ENCODE measurements at regions not wholly inside any gene's neighbourhood (a gene's known extent, or its start where the extent isn't known, plus 50 kb on each side); places are given as distances from the start of the nearest gene placed in this dataset.
A peak's percentile ranks its signal among the peaks of the same experiment; 100 is the strongest.

GRCh38 chr11:71081704-71082230 is 170.6 kb downstream of the SHANK2 start:
- intact Hi-C loops (cut with DNase I, micrococcal nuclease): no loop called here
- H3K4me3 ChIP-seq: no peak overlapping the region
- no peak for ATAC-seq
- no peak for DNase-seq
- H3K9me3 ChIP-seq: no peaks in the 10 kb centered on the region
- no peaks in the 10 kb centered on the region for H3K4me1 ChIP-seq (ENCODE audit: low read depth)
- H3K36me3 ChIP-seq (ENCODE audit: low read depth): no peaks in the 10 kb centered on the region
- TF ChIP-seq CTCF (IDR thresholded peaks at IDR 0.05): no peak

- ATAC-seq (peak; percentile 84), DNase-seq (peak in 2 of 3 donors; percentile 63 to 80)
- no peaks in the 10 kb centered on the region for H3K4me1 ChIP-seq (ENCODE audit: low read depth)
- no peaks in the 10 kb centered on the region for H3K9me3 ChIP-seq
- no peaks in the 10 kb centered on the region for H3K36me3 ChIP-seq (ENCODE audit: low read depth)
- no peak overlapping the region for H3K4me3 ChIP-seq
- TF ChIP-seq CTCF (IDR thresholded peaks at IDR 0.05): peak; percentile 21
- intact Hi-C loops (cut with DNase I, micrococcal nuclease): no loop called here
Observed at GRCh38 chr11:71080239-71081097, 171.9 kb downstream of the SHANK2 start.

GRCh38 chr11:71079795-71080194 is 172.6 kb downstream of the SHANK2 start:
- TF ChIP-seq CTCF (IDR thresholded peaks at IDR 0.05): no peak
- intact Hi-C loops (cut with DNase I, micrococcal nuclease): no loop called here
- Histone ChIP-seq H3K4me3 (no peak overlapping the region), H3K9me3 (no peaks in the 10 kb centered on the region), H3K36me3 (ENCODE audit: low read depth) (no peaks in the 10 kb centered on the region), H3K4me1 (ENCODE audit: low read depth) (no peaks in the 10 kb centered on the region)
- DNase-seq: no peak
- ATAC-seq: no peak

- ATAC-seq (peak; percentile 62), DNase-seq (no peak)
- Histone ChIP-seq H3K36me3 (ENCODE audit: low read depth) (no peaks in the 10 kb centered on the region), H3K4me3 (no peak overlapping the region), H3K9me3 (no peaks in the 10 kb centered on the region), H3K4me1 (ENCODE audit: low read depth) (no peaks in the 10 kb centered on the region)
- no peak for TF ChIP-seq CTCF (IDR thresholded peaks at IDR 0.05)
- intact Hi-C loops (cut with DNase I, micrococcal nuclease): no loop called here
Observed at GRCh38 chr11:71078482-71078881, 173.9 kb downstream of the SHANK2 start.

GRCh38 chr11:71076525-71077304 is 175.7 kb downstream of the SHANK2 start:
- Histone ChIP-seq H3K4me3 (no peak overlapping the region), H3K9me3 (no peaks in the 10 kb centered on the region), H3K36me3 (ENCODE audit: low read depth) (no peaks in the 10 kb centered on the region), H3K4me1 (ENCODE audit: low read depth) (no peaks in the 10 kb centered on the region)
- ATAC-seq (no peak), DNase-seq (no peak)
- no peak for TF ChIP-seq CTCF (IDR thresholded peaks at IDR 0.05)
- intact Hi-C loops (cut with DNase I, micrococcal nuclease): no loop called here

All from mucosa of descending colon (tissue), 3 donors.